Stomach (tissue), 8 donors: ENCODE measurements at regions not wholly inside any gene's neighbourhood (a gene's known extent, or its start where the extent isn't known, plus 50 kb on each side); places are given as distances from the start of the nearest gene placed in this dataset.

Source experiments
- DNase-seq, 2 donors: peaks; one replicate each; pipeline versions ENCODE4 v3.0.0 to v3.0.0-alpha.2; 2013 to 2019
- H3K27ac ChIP-seq, 5 donors: fragments of 200-600 bp in 4 of 5; sonication (generic) in 4 of 5; one replicate each; pipeline ENCODE4 v1.5.1; 2013 to 2019; ENCODE audit warnings: mild to moderate bottlenecking in 1 of 5, moderate library complexity in 1 of 5
- H3K27me3 ChIP-seq, 3 donors: fragments of 200-600 bp; sonication (generic); one replicate each; pipeline ENCODE4 v1.5.1; 2017 to 2019; ENCODE audit warnings: mixed run types in 1 of 3
- H3K36me3 ChIP-seq, 4 donors: fragments of 200-600 bp; sonication (generic); 1 replicate in 3 of 4; 2 replicates in 1 of 4; pipeline ENCODE4 v1.5.1; 2016 to 2019
- H3K4me1 ChIP-seq, 4 donors: fragments of 200-600 bp; sonication (generic); one replicate each; pipeline ENCODE4 v1.5.1; 2016 to 2019
- H3K4me3 ChIP-seq, 4 donors: fragments of 200-600 bp; sonication (generic) in 3 of 4; one replicate each; pipeline ENCODE4 v1.5.1; 2016 to 2019; ENCODE audit warnings: mild to moderate bottlenecking in 1 of 4
- H3K9me3 ChIP-seq, 4 donors: fragments of 200-600 bp; sonication (generic); one replicate each; pipeline ENCODE4 v1.5.1; 2016 to 2019
- CTCF ChIP-seq, 7 experiments: fragments of 450-650 bp in 4 of 7; fragments of 200-600 bp in 3 of 7; sonication (generic) in 3 of 7; IDR thresholded peaks; one replicate each; pipeline ENCODE4 v1.5.1; 2016 to 2019; ENCODE audit warnings: antibody characterized with exemption in 7 of 7, control low read depth in 2 of 7, mild to moderate bottlenecking in 1 of 7
- EP300 ChIP-seq: sonication (generic); formaldehyde crosslinking; IDR thresholded peaks from one replicate; pipeline ENCODE4 v1.6.1; 2017; ENCODE audit warnings: antibody characterized with exemption
- POLR2A ChIP-seq, 4 donors: fragments of 450-650 bp; IDR thresholded peaks; one replicate each; pipeline ENCODE4 v1.6.1; 2016; ENCODE audit warnings: antibody characterized with exemption in 4 of 4, control low read depth in 2 of 4, mild to moderate bottlenecking in 1 of 4, moderate library complexity in 1 of 4
- POLR2AphosphoS5 ChIP-seq, 3 donors: sonication (generic); formaldehyde crosslinking; IDR thresholded peaks; one replicate each; pipeline ENCODE4 v1.6.1; 2016; ENCODE audit warnings: antibody characterized with exemption in 3 of 3
- WGBS, 5 donors: extraction: QIAGEN DNeasy Blood & Tissue Kit in 3 of 5; methylation state at CpG; one replicate each; pipeline versions ENCODE4 v1.1.5 to v1.1.7; 2013 to 2018; 5-methylcytosine and 5-hydroxymethylcytosine counted together
- intact Hi-C: fragments of 100-400 bp; cut with DNase I; formaldehyde crosslinking; loops from one replicate; pipeline ENCODE4 v1.15.1; 2023; ENCODE audit warnings: low total_unique reads
- donor health status: healthy with polysubstance abuse.
- donor health status: Bipolar disorder and iron deficiency.
- donor health status: healthy.

DNA sequence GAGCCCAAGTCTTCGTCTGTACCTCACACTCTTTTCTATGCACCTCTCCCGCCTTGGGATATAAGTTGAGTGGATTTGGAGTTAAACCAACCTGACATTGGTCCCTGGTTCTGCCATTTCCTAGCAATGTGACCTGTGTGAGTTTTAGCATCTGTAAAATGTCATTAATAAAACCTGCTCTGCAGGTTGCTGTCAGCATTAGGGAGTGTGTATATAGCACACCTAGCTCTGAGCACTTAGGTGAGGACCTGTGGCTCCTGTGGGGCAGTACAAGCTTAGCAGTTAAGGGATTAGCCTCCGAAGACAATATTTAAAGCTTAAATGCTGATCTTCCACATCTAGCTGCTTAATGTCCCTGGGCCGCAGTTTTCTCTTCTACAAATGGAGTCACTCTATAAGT lies 248.0 kb downstream of the TMEM114 start:
- H3K4me3 ChIP-seq, result no peak overlapping the region
- no peaks in the 10 kb centered on the region for H3K4me1 ChIP-seq
- peak in 1 of 2 donors; percentile 41 for DNase-seq
- TF ChIP-seq POLR2A (IDR thresholded peaks at IDR 0.05) (no peak), POLR2AphosphoS5 (IDR thresholded peaks at IDR 0.05) (no peak), EP300 (no peak)
- WGBS, 5 donors, result 76 to 83% (median 80%) methylated on average over 4 of the region's 4 CpGs
- H3K27me3 ChIP-seq, result no peaks in the 10 kb centered on the region
- H3K36me3 ChIP-seq, result no peaks in the 10 kb centered on the region
- H3K27ac ChIP-seq, result no peak overlapping the region
- peaks cover 0 to 10% (median 4%) of the 10 kb centered on the region in 4 donors for H3K9me3 ChIP-seq
- intact Hi-C loops, result no loop called here

DNA sequence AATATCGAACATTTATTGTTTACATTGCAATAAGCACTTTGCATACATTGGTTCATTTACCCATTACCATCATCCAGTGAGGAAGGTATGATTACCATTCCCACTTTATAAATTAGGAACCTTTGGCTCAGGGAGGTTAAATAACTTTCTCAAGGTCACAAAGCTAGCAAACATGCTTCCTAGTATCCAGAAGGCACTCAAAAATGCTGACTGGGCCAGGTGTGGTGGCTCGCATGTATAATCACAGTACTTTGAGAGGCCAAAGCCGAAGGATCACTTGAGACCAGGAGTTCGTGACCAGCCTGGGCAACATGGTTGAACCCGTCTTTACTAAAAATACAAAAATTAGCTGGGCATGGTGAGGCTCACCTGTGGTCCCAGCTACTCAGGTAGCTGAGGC lies 259.6 kb downstream of the TMEM114 start:
- TF ChIP-seq POLR2A (IDR thresholded peaks at IDR 0.05) (no peak), CTCF (IDR thresholded peaks at IDR 0.05) (no peak), EP300 (no peak), POLR2AphosphoS5 (IDR thresholded peaks at IDR 0.05) (no peak)
- H3K4me1 ChIP-seq, result no peaks in the 10 kb centered on the region
- H3K9me3 ChIP-seq, result peaks cover 0 to 17% (median 4%) of the 10 kb centered on the region in 4 donors
- 71 to 90% (median 82%) methylated on average over 5 of the region's 5 CpGs for WGBS, 5 donors
- H3K27ac ChIP-seq, result no peak overlapping the region
- DNase-seq, result no peak
- no peak overlapping the region for H3K4me3 ChIP-seq
- no peaks in the 10 kb centered on the region for H3K27me3 ChIP-seq
- intact Hi-C loops, result no loop called here
- no peaks in the 10 kb centered on the region for H3K36me3 ChIP-seq

DNA sequence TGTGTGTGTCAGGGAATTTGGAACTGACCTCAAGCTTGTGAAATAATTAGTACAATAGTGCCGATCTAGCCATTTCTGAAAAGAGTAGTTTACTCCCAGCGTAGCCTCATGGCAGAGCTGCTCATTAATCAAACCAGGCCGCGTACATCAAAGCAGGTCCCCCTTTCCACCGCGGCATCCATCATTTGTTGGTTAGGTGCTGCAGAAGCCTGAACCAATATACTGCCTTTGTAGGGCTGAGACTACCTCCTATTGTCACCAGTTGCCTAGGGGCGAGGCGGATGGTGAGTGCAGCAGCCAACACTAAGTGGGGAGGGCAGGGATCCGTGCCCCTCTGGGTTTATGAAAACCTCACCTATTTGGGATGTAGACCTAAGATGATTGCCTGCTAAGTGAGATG lies 264.1 kb downstream of the TMEM114 start:
- Histone ChIP-seq H3K4me1 (no peaks in the 10 kb centered on the region), H3K27ac (no peak overlapping the region), H3K27me3 (no peaks in the 10 kb centered on the region), H3K4me3 (no peak overlapping the region), H3K9me3 (peaks cover 0 to 7% (median 3%) of the 10 kb centered on the region in 4 donors), H3K36me3 (no peaks in the 10 kb centered on the region)
- no peak for DNase-seq
- WGBS, 5 donors, result 41 to 55% (median 53%) methylated on average over 9 of the region's 9 CpGs
- intact Hi-C loops, result no loop called here
- TF ChIP-seq POLR2AphosphoS5 (IDR thresholded peaks at IDR 0.05), result no peak
- no peak for TF ChIP-seq EP300
- TF ChIP-seq POLR2A (IDR thresholded peaks at IDR 0.05), result no peak
- TF ChIP-seq CTCF (IDR thresholded peaks at IDR 0.05), result no peak

GRCh38 chr16:8323153-8323552 lies 267.2 kb downstream of the TMEM114 start:
- peaks cover 0 to 7% (median 3%) of the 10 kb centered on the region in 4 donors for H3K9me3 ChIP-seq
- 90 to 98% (median 92%) methylated on average over 2 of the region's 2 CpGs for WGBS, 5 donors
- H3K4me3 ChIP-seq, result no peak overlapping the region
- H3K27me3 ChIP-seq, result no peaks in the 10 kb centered on the region
- TF ChIP-seq EP300, result no peak
- TF ChIP-seq POLR2AphosphoS5 (IDR thresholded peaks at IDR 0.05), result no peak
- TF ChIP-seq POLR2A (IDR thresholded peaks at IDR 0.05), result no peak
- no peak for TF ChIP-seq CTCF (IDR thresholded peaks at IDR 0.05)
- intact Hi-C loops, result no loop called here
- H3K27ac ChIP-seq, result no peak overlapping the region
- no peak for DNase-seq
- no peaks in the 10 kb centered on the region for H3K4me1 ChIP-seq
- no peaks in the 10 kb centered on the region for H3K36me3 ChIP-seq

GRCh38 chr16:8320131-8320530 lies 270.2 kb downstream of the TMEM114 start:
- Histone ChIP-seq H3K36me3 (no peaks in the 10 kb centered on the region), H3K27me3 (no peaks in the 10 kb centered on the region), H3K4me1 (no peaks in the 10 kb centered on the region), H3K9me3 (no peaks in the 10 kb centered on the region), H3K4me3 (no peak overlapping the region), H3K27ac (no peak overlapping the region)
- intact Hi-C loops, result no loop called here
- TF ChIP-seq EP300, result no peak
- no peak for TF ChIP-seq CTCF (IDR thresholded peaks at IDR 0.05)
- TF ChIP-seq POLR2AphosphoS5 (IDR thresholded peaks at IDR 0.05), result no peak
- TF ChIP-seq POLR2A (IDR thresholded peaks at IDR 0.05), result no peak
- DNase-seq, result no peak
- 67 to 74% (median 71%) methylated on average over 5 of the region's 5 CpGs for WGBS, 5 donors
